GM12865 (cell line): ENCODE measurements at regions not wholly inside any gene's neighbourhood (a gene's known extent, or its start where the extent isn't known, plus 50 kb on each side); places are given as distances from the start of the nearest gene placed in this dataset.

Source experiments
- DNase-seq: peaks from one replicate; pipeline ENCODE4 v3.0.0; 2010; ENCODE audit warnings: low read depth
- H3K4me3 ChIP-seq: 2 replicates; pipeline ENCODE4 v1.5.1; 2011; ENCODE audit warnings: mild to moderate bottlenecking, low read depth, low read length, control low read depth
- TF ChIP-seq, protein P1 (sequence below): IDR thresholded peaks from 2 replicates; pipeline ENCODE4 v1.5.1; 2011; ENCODE audit warnings: low read length, control low read depth, low read depth, inconsistent platforms; ENCODE audit not compliant: insufficient read depth; ENCODE audit errors: missing control alignments

DNA sequence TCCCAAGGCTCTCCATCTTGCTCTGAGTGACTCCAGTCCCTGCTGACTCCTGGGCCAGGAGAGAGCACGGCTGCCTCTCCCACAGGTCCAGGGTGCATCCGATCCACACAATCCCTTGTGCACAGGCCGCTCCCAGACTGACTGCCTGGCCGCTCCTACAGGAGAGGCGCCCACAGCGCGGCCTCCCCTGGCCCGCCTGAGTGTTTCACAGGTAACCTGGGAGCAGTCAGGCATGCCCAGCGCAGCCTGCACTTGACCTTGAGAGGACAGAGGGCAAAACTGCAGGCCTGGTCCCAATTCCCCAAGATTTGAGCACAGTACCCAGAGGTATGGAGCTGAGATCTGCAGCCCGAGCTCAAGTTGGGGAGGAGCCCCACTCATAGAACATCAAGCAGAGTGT, 490.2 kb downstream of the CNTN6 start:
- DNase-seq: no peak
- no peak overlapping the region for H3K4me3 ChIP-seq
- TF ChIP-seq, protein P1, sequence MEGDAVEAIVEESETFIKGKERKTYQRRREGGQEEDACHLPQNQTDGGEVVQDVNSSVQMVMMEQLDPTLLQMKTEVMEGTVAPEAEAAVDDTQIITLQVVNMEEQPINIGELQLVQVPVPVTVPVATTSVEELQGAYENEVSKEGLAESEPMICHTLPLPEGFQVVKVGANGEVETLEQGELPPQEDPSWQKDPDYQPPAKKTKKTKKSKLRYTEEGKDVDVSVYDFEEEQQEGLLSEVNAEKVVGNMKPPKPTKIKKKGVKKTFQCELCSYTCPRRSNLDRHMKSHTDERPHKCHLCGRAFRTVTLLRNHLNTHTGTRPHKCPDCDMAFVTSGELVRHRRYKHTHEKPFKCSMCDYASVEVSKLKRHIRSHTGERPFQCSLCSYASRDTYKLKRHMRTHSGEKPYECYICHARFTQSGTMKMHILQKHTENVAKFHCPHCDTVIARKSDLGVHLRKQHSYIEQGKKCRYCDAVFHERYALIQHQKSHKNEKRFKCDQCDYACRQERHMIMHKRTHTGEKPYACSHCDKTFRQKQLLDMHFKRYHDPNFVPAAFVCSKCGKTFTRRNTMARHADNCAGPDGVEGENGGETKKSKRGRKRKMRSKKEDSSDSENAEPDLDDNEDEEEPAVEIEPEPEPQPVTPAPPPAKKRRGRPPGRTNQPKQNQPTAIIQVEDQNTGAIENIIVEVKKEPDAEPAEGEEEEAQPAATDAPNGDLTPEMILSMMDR: no peak

DNA sequence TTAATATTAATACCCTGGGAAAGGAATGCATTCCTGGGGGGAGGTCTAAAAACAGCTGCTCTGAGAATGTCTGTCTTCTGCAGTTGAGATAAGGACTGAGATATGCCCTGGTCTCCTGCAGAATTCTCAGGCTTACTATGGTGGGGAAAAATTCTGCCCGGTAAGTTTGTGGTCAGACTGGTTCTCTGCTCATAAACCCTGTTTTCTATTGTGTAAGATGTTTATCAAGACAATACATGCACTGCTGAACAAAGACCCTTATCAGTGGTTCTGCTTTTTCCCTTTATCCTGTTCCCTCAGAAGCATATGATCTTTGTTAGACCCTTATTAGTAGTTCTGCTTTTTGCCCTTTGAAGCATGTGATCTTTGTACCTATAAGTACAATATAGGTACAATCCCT, 494.6 kb downstream of the CNTN6 start:
- TF ChIP-seq, protein P1: no peak
- no peak overlapping the region for H3K4me3 ChIP-seq
- DNase-seq: no peak

DNA sequence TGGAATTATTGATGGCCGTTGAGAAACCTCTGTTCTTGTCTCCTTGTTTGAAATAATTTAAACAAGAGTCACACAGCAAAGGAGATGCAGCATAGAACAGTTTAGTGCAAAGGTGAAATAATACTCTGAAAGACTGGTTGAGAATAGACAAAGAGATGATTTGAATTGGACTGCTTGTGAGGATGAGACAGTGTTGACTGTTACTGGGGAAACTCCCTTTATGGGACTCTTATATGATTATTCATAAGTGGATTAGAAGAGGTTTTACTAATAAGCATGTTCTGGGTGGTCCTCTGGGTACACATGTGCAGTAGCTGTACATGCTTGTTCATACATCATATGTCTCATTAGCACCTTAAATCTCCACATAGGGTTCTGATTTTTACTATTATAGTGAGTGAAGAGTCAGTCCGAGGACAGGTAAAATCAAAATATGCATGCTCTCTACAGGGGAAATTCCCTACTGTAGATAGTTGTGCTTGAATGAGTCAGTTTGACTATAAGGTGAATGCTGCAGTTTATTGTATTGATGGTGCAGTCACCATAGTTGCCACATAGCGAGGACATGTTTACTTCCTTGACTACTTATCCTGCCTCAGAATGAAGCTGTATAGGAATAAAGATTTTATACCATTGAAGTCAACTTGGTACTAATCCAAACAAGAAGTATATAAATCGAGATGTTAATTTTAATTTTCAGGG, 498.7 kb downstream of the CNTN6 start:
- TF ChIP-seq, protein P1: no peak
- H3K4me3 ChIP-seq: no peak overlapping the region
- DNase-seq: no peak

DNA sequence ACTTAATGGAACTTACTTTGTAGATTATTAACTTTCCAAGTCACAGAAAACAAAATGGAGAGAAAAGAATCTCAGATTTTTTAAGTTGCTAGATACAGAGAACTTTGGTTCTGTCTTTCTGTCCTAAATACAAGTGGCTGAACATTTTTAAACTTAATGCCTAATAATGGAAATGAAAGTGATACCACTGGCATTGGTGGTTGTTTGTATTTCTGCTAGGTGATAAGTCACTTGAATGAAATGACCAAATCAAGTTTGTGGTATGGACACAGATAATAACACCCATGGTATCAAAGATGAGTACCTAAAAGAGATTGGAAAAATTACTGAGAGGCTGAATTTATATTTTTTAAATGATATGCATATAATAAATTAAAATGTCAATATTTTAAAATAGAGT, 502.1 kb downstream of the CNTN6 start:
- no peak for DNase-seq
- no peak overlapping the region for H3K4me3 ChIP-seq
- TF ChIP-seq, protein P1: no peak

DNA sequence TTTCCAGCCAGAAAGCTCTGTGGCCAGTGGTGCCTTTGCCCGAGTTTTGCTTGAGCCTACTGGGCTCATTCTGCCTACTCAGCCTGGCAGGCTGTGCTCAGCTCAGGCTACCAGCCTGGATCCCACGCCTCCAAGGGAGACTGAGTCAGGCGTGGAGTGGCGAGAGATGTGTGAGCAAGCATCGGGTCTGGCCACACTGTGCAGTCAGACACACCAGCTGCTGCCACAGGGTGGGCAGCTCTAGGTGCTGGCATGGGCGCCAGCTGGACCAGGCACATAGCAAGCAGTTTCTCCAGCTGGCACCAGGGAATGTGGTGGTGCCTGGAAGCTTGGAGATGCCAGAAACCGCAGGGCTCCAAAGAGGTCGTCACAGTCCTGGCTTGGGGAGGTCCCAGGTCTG, 498.5 kb upstream of the CNTN4 start:
- TF ChIP-seq, protein P1: no peak
- no peak for DNase-seq
- no peak overlapping the region for H3K4me3 ChIP-seq

DNA sequence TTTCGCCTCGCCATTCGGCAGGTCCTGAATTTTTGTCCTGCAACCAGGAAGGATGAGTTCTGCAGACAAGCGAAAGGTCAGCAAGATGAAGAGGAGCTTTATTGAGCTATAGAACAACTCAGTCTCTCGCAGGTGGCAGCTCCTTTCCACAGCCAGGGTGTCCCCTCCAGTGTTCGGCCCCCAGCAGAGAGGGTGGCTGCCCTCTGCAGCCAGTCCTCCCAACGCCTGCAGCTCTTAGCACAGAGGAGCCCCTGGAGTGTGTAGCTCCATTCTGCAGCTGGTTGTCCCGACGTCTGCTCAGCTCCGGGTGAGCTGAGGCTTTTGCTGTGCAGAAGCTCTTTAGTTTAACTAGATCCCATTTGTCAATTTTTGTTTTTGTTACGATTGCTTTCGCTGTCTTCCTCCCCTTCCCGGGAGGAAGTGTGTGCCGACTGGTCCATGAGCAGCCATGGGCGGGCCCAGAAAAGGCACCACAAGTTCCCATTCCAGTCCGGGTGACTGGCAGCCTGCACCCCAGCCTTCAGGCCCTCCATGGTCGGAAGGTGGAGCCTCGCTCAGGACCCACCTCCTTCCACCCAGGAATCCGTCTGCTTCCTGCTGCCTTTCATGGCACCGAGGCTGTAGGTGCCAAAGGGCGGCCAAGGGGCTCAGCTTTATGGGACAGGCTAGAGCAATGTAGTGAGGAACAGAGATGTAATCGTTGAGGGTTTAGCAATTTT, 497.8 kb upstream of the CNTN4 start:
- no peak overlapping the region for H3K4me3 ChIP-seq
- TF ChIP-seq, protein P1: no peak
- DNase-seq: no peak

DNA sequence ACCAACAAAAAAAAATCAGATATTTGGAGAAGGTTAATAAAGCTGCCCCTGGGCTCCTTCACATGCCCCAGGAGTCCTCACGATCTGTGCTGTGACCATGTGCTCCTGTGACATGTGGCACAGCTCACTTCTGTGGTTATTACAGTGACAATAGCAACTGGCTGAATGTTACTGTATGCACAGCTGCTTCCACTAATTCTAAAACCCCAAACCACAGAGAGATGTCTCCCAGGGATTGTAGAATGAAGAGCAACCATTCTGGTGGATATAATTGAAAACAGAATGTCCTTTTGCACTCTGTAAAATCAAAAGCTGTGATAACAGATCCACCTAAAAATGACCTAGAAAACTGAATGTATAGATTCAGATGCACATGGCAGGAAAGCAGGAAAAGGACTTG, 489.2 kb upstream of the CNTN4 start:
- TF ChIP-seq, protein P1: no peak
- no peak overlapping the region for H3K4me3 ChIP-seq
- DNase-seq: no peak
